Retinal pigment epithelial cell (primary cell): ENCODE measurements at regions not wholly inside any gene's neighbourhood (a gene's known extent, or its start where the extent isn't known, plus 50 kb on each side); places are given as distances from the start of the nearest gene placed in this dataset.

Source experiments
- DNase-seq: peaks from one replicate; pipeline ENCODE4 v3.0.0-alpha.2; 2010; ENCODE audit warnings: low read depth
- H3K4me3 ChIP-seq: 2 replicates; pipeline ENCODE4 v1.5.1; 2011; ENCODE audit warnings: mild to moderate bottlenecking, low read length, control low read depth, moderate library complexity
- CTCF ChIP-seq: conservative IDR thresholded peaks from 2 replicates; pipeline ENCODE4 v1.5.1; 2011; ENCODE audit warnings: low read depth, low read length, control low read depth, inconsistent platforms

GRCh38 chr19:28486473-28486872, 726.5 kb downstream of the UQCRFS1 start:
- no peak for TF ChIP-seq CTCF
- H3K4me3 ChIP-seq, result no peak overlapping the region
- DNase-seq, result no peak

- no peak for TF ChIP-seq CTCF
- DNase-seq, result no peak
- no peak overlapping the region for H3K4me3 ChIP-seq
Measured at GRCh38 chr19:28485292-28485691, 727.7 kb downstream of the UQCRFS1 start.

GRCh38 chr19:28483197-28483596, 729.8 kb downstream of the UQCRFS1 start:
- TF ChIP-seq CTCF, result no peak
- no peak for DNase-seq
- H3K4me3 ChIP-seq, result no peak overlapping the region

- no peak overlapping the region for H3K4me3 ChIP-seq
- TF ChIP-seq CTCF, result no peak
- DNase-seq, result no peak
Measured at GRCh38 chr19:28482221-28482620, 730.7 kb downstream of the UQCRFS1 start.

GRCh38 chr19:28481674-28482073, 731.3 kb downstream of the UQCRFS1 start:
- no peak overlapping the region for H3K4me3 ChIP-seq
- TF ChIP-seq CTCF, result no peak
- no peak for DNase-seq

- no peak for DNase-seq
- no peak overlapping the region for H3K4me3 ChIP-seq
- no peak for TF ChIP-seq CTCF
Measured at GRCh38 chr19:28475525-28475924, 737.4 kb downstream of the UQCRFS1 start.

- H3K4me3 ChIP-seq, result no peak overlapping the region
- TF ChIP-seq CTCF, result no peak
Measured at GRCh38 chr19:28472843-28473242, 740.1 kb downstream of the UQCRFS1 start.

More at GRCh38 chr19:28472843-28473242, 740.1 kb downstream of the UQCRFS1 start:
- no peak for DNase-seq
